ENCODE measurements at regions not wholly inside any gene's neighbourhood (a gene's known extent, or its start where the extent isn't known, plus 50 kb on each side); places are given as distances from the start of the nearest gene placed in this dataset.

DNA sequence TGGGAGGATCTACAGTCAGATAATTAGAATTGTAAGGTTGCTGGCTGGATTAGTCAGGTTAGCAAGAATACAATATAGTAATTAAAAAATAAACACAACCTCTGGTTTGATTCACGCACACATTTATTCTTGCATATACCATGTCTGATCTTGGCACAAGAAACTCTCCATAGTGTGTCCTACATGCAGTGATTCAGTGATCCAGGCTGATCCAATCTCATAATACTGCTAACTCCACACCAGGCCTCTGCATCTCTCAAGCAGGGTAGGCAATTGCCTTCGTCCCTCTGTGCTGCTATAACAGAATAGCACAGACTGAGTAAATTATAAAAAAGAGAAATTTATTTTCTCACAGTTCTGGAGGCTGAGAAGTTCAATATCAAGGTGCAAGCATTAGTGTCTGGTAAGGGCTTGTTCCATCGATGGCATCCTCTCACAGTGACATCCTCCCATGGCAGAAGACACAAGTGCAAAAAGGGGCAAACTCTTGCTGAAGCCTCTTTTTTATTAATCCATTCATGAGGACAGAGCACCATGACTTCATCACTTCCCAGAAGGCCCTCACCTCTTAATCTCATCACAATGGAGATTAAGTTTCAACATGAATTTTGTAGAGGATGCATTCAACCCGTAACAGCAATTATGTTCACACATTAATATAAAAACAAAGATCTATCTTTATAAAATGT lies 741.0 kb upstream of the NCAM2 start:
- CTCF ChIA-PET, result no interaction called here
- dilution Hi-C loops (cut with MboI; ENCODE audit: extremely low pct_ligation_motif_present, low sequenced_read_pairs), result no loop called here
- intact Hi-C loops (cut with micrococcal nuclease), result no loop called here

More for the DNA sequence above, 741.0 kb upstream of the NCAM2 start:
- BruUV-seq (replicated peaks), result no TSS peak
- no peaks in the 10 kb centered on the region for H3K4me1 ChIP-seq (ENCODE audit: control insufficient read depth, extremely low read depth, insufficient read depth, low read length)
- H2AFZ ChIP-seq (ENCODE audit: low read depth, low read length), result no peak overlapping the region
- DNase-seq (ENCODE audit: low read depth, low spot score) (no peak), FAIRE-seq (no peak)
- no peaks in the 10 kb centered on the region for H3K36me3 ChIP-seq (ENCODE audit: control insufficient read depth in 2 of 2, extremely low read depth in 1 of 2, insufficient read depth in 2 of 2, low read length in 2 of 2)
- H3K27ac ChIP-seq (ENCODE audit: insufficient read depth, low read depth, low read length), result no peak overlapping the region
- H3K9me1 ChIP-seq (replicated peaks; ENCODE audit: control insufficient read depth, extremely low read depth, insufficient read depth, low read length), result no peaks in the 10 kb centered on the region
- H3K79me2 ChIP-seq (ENCODE audit: control insufficient read depth, insufficient read depth, low read length), result no peaks in the 10 kb centered on the region
- POLR2A ChIA-PET, result no interaction called here
- H3K27me3 ChIP-seq (ENCODE audit: control insufficient read depth in 2 of 2, insufficient read depth in 2 of 2, low read length in 2 of 2), result no peaks in the 10 kb centered on the region
- no peak overlapping the region for H3K4me2 ChIP-seq (ENCODE audit: insufficient read depth, low read length)
- no peak for TF ChIP-seq MYC (IDR thresholded peaks at IDR 0.05; ENCODE audit: low read depth, low read length)
- no peak for TF ChIP-seq POLR2AphosphoS5 (IDR thresholded peaks at IDR 0.05; ENCODE audit: insufficient read depth, low read depth, low read length)
- TF ChIP-seq GATA2 (IDR thresholded peaks at IDR 0.05; ENCODE audit: insufficient read depth, insufficient read length, low read depth, low read length), result no peak
- no peak for TF ChIP-seq EZH2 (IDR thresholded peaks at IDR 0.05; ENCODE audit: borderline replicate concordance, low read depth, low read length, severe bottlenecking)
- TF ChIP-seq FOS (IDR thresholded peaks at IDR 0.05; ENCODE audit: borderline replicate concordance, insufficient read depth, low read length), result no peak
- TF ChIP-seq, protein P1, sequence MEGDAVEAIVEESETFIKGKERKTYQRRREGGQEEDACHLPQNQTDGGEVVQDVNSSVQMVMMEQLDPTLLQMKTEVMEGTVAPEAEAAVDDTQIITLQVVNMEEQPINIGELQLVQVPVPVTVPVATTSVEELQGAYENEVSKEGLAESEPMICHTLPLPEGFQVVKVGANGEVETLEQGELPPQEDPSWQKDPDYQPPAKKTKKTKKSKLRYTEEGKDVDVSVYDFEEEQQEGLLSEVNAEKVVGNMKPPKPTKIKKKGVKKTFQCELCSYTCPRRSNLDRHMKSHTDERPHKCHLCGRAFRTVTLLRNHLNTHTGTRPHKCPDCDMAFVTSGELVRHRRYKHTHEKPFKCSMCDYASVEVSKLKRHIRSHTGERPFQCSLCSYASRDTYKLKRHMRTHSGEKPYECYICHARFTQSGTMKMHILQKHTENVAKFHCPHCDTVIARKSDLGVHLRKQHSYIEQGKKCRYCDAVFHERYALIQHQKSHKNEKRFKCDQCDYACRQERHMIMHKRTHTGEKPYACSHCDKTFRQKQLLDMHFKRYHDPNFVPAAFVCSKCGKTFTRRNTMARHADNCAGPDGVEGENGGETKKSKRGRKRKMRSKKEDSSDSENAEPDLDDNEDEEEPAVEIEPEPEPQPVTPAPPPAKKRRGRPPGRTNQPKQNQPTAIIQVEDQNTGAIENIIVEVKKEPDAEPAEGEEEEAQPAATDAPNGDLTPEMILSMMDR (IDR thresholded peaks at IDR 0.05; ENCODE audit: extremely low read depth in 1 of 2, insufficient read depth in 1 of 2, low read depth in 1 of 2, low read length in 2 of 2), result no peak
- TF ChIP-seq, protein P2, sequence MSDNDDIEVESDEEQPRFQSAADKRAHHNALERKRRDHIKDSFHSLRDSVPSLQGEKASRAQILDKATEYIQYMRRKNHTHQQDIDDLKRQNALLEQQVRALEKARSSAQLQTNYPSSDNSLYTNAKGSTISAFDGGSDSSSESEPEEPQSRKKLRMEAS (IDR thresholded peaks at IDR 0.05; ENCODE audit: insufficient read depth, insufficient read length), result no peak
- no peak for TF ChIP-seq JUN (IDR thresholded peaks at IDR 0.05; ENCODE audit: borderline replicate concordance, insufficient read depth, insufficient read length, low read depth)
- TF ChIP-seq POLR2A (IDR thresholded peaks at IDR 0.05; ENCODE audit: low read depth, low read length), result no peak
- no peaks in the 10 kb centered on the region for H4K20me1 ChIP-seq (replicated peaks; ENCODE audit: control insufficient read depth, extremely low read depth, insufficient read depth, low read length)
- no peak overlapping the region for H3K4me3 ChIP-seq (replicated peaks in 1 of 3; ENCODE audit: insufficient read depth in 1 of 3, low read depth in 1 of 3, low read length in 3 of 3)
- H3K9ac ChIP-seq (replicated peaks; ENCODE audit: extremely low read depth, insufficient read depth, low read length), result no peak overlapping the region
- no peaks in the 10 kb centered on the region for H3K9me3 ChIP-seq (replicated peaks; ENCODE audit: control insufficient read depth, insufficient read depth, low read length)

All from endothelial cell of umbilical vein (primary cell).